ENCODE measurements at regions not wholly inside any gene's neighbourhood (a gene's known extent, or its start where the extent isn't known, plus 50 kb on each side); places are given as distances from the start of the nearest gene placed in this dataset.

DNA sequence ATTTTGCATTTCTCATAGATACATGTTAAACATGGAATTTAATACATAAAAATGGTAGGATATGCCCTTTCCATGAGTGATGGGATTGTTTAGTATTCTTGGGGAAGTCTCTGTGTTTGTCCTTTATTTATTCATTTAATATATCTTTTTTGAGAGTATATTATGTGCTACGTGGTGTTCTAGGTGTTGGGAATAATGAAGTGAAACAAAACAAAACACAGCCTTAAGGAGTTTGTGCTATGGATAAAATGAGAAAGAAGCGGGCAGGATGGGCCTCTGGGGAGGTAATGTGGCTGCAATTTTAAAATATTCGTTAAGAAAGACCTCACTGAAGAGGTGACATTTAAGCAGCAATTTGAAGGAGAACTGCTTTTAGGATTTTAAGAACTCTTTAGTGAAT, 851.5 kb downstream of the MAFB start:
- POLR2A ChIA-PET, result no interaction called here

DNA sequence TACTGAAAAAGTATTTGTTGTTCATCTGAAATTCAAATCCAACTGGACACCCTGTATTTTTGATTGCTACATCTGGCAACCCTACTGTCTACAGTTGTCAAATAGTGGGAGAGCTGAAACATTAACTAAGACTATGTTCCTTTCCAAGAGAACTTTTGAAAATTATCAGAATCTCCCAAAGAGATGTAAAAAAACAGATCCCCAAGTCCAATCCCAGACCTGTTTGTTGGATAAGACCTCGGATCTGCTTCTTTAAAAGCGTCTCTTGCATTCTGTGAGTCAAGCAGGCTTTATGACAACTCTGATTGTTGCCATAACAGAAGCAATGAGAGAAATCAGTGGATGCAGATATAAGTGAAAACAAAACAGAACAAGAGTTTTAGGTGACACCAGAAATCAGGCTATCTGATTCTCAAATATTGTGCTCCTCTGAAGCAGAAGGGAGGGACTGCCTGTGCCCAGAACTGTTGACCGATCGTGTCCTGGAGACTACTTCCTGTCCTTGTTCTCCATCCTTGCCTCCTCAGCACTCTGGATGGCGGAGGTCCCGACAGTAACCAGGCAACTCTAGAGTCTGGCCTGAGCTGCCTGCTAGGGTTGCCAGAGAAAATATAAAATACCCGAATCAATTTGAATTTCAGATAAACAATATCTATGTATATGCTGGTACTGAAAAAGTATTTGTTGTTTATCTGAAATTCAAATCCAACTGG, 853.8 kb downstream of the MAFB start:
- Mint-ChIP-seq H3K36me3 (no peaks in the 10 kb centered on the region), H3K9me3 (peaks cover 4% of the 10 kb centered on the region; the same call in 1 of the 2 replicates), H3K27me3 (ENCODE audit: low read depth) (no peaks in the 10 kb centered on the region), H3K4me1 (peaks cover 2% of the 10 kb centered on the region), H3K27ac (no peak overlapping the region), H3K4me3 (no peak overlapping the region)
- ATAC-seq (no peak), DNase-seq (ENCODE audit: low spot score) (no peak)
- CTCF ChIA-PET, result no interaction called here
- POLR2A ChIA-PET, result no interaction called here
- TF ChIP-seq ZNF396 (CRISPR knock-in tag; IDR thresholded peaks at IDR 0.05; ENCODE audit: borderline replicate concordance), result no peak
- TF ChIP-seq KAT7 (CRISPR knock-in tag; IDR thresholded peaks at IDR 0.05; ENCODE audit: borderline replicate concordance), result no peak
- no peak for TF ChIP-seq NFATC4 (CRISPR knock-in tag; IDR thresholded peaks at IDR 0.05)
- TF ChIP-seq CREM (CRISPR knock-in tag; IDR thresholded peaks at IDR 0.05), result no peak
- no peak for TF ChIP-seq NR1H2 (CRISPR knock-in tag; IDR thresholded peaks at IDR 0.05)
- TF ChIP-seq, protein P1, sequence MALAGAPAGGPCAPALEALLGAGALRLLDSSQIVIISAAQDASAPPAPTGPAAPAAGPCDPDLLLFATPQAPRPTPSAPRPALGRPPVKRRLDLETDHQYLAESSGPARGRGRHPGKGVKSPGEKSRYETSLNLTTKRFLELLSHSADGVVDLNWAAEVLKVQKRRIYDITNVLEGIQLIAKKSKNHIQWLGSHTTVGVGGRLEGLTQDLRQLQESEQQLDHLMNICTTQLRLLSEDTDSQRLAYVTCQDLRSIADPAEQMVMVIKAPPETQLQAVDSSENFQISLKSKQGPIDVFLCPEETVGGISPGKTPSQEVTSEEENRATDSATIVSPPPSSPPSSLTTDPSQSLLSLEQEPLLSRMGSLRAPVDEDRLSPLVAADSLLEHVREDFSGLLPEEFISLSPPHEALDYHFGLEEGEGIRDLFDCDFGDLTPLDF (CRISPR knock-in tag; IDR thresholded peaks at IDR 0.05), result no peak
- TF ChIP-seq, protein P2, sequence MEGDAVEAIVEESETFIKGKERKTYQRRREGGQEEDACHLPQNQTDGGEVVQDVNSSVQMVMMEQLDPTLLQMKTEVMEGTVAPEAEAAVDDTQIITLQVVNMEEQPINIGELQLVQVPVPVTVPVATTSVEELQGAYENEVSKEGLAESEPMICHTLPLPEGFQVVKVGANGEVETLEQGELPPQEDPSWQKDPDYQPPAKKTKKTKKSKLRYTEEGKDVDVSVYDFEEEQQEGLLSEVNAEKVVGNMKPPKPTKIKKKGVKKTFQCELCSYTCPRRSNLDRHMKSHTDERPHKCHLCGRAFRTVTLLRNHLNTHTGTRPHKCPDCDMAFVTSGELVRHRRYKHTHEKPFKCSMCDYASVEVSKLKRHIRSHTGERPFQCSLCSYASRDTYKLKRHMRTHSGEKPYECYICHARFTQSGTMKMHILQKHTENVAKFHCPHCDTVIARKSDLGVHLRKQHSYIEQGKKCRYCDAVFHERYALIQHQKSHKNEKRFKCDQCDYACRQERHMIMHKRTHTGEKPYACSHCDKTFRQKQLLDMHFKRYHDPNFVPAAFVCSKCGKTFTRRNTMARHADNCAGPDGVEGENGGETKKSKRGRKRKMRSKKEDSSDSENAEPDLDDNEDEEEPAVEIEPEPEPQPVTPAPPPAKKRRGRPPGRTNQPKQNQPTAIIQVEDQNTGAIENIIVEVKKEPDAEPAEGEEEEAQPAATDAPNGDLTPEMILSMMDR (IDR thresholded peaks at IDR 0.05), result no peak

More for the DNA sequence above, 851.5 kb downstream of the MAFB start:
- DNase-seq (ENCODE audit: low spot score), result no peak
- no peaks in the 10 kb centered on the region for H3K36me3 Mint-ChIP-seq
- no peaks in the 10 kb centered on the region for H3K27me3 Mint-ChIP-seq (ENCODE audit: low read depth)
- no peak overlapping the region for H3K27ac Mint-ChIP-seq
- H3K9me3 Mint-ChIP-seq, result peaks cover 8% of the 10 kb centered on the region
- H3K4me1 Mint-ChIP-seq, result no peaks in the 10 kb centered on the region
- CTCF ChIA-PET, result no interaction called here
- ATAC-seq, result no peak
- no peak for TF ChIP-seq RORB (CRISPR knock-in tag; IDR thresholded peaks at IDR 0.05)
- TF ChIP-seq, protein P3, sequence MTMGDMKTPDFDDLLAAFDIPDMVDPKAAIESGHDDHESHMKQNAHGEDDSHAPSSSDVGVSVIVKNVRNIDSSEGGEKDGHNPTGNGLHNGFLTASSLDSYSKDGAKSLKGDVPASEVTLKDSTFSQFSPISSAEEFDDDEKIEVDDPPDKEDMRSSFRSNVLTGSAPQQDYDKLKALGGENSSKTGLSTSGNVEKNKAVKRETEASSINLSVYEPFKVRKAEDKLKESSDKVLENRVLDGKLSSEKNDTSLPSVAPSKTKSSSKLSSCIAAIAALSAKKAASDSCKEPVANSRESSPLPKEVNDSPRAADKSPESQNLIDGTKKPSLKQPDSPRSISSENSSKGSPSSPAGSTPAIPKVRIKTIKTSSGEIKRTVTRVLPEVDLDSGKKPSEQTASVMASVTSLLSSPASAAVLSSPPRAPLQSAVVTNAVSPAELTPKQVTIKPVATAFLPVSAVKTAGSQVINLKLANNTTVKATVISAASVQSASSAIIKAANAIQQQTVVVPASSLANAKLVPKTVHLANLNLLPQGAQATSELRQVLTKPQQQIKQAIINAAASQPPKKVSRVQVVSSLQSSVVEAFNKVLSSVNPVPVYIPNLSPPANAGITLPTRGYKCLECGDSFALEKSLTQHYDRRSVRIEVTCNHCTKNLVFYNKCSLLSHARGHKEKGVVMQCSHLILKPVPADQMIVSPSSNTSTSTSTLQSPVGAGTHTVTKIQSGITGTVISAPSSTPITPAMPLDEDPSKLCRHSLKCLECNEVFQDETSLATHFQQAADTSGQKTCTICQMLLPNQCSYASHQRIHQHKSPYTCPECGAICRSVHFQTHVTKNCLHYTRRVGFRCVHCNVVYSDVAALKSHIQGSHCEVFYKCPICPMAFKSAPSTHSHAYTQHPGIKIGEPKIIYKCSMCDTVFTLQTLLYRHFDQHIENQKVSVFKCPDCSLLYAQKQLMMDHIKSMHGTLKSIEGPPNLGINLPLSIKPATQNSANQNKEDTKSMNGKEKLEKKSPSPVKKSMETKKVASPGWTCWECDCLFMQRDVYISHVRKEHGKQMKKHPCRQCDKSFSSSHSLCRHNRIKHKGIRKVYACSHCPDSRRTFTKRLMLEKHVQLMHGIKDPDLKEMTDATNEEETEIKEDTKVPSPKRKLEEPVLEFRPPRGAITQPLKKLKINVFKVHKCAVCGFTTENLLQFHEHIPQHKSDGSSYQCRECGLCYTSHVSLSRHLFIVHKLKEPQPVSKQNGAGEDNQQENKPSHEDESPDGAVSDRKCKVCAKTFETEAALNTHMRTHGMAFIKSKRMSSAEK (CRISPR knock-in tag; IDR thresholded peaks at IDR 0.05; ENCODE audit: borderline replicate concordance), result no peak
- TF ChIP-seq ZBTB21 (CRISPR knock-in tag; IDR thresholded peaks at IDR 0.05; ENCODE audit: borderline replicate concordance), result no peak
- TF ChIP-seq, protein P4, sequence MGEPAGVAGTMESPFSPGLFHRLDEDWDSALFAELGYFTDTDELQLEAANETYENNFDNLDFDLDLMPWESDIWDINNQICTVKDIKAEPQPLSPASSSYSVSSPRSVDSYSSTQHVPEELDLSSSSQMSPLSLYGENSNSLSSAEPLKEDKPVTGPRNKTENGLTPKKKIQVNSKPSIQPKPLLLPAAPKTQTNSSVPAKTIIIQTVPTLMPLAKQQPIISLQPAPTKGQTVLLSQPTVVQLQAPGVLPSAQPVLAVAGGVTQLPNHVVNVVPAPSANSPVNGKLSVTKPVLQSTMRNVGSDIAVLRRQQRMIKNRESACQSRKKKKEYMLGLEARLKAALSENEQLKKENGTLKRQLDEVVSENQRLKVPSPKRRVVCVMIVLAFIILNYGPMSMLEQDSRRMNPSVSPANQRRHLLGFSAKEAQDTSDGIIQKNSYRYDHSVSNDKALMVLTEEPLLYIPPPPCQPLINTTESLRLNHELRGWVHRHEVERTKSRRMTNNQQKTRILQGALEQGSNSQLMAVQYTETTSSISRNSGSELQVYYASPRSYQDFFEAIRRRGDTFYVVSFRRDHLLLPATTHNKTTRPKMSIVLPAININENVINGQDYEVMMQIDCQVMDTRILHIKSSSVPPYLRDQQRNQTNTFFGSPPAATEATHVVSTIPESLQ (CRISPR knock-in tag; IDR thresholded peaks at IDR 0.05), result no peak
- TF ChIP-seq, protein P5, sequence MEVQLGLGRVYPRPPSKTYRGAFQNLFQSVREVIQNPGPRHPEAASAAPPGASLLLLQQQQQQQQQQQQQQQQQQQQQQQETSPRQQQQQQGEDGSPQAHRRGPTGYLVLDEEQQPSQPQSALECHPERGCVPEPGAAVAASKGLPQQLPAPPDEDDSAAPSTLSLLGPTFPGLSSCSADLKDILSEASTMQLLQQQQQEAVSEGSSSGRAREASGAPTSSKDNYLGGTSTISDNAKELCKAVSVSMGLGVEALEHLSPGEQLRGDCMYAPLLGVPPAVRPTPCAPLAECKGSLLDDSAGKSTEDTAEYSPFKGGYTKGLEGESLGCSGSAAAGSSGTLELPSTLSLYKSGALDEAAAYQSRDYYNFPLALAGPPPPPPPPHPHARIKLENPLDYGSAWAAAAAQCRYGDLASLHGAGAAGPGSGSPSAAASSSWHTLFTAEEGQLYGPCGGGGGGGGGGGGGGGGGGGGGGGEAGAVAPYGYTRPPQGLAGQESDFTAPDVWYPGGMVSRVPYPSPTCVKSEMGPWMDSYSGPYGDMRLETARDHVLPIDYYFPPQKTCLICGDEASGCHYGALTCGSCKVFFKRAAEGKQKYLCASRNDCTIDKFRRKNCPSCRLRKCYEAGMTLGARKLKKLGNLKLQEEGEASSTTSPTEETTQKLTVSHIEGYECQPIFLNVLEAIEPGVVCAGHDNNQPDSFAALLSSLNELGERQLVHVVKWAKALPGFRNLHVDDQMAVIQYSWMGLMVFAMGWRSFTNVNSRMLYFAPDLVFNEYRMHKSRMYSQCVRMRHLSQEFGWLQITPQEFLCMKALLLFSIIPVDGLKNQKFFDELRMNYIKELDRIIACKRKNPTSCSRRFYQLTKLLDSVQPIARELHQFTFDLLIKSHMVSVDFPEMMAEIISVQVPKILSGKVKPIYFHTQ (CRISPR knock-in tag; IDR thresholded peaks at IDR 0.05), result no peak
- TF ChIP-seq, protein P6, sequence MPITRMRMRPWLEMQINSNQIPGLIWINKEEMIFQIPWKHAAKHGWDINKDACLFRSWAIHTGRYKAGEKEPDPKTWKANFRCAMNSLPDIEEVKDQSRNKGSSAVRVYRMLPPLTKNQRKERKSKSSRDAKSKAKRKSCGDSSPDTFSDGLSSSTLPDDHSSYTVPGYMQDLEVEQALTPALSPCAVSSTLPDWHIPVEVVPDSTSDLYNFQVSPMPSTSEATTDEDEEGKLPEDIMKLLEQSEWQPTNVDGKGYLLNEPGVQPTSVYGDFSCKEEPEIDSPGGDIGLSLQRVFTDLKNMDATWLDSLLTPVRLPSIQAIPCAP (CRISPR knock-in tag; IDR thresholded peaks at IDR 0.05), result no peak
- H3K4me3 Mint-ChIP-seq, result no peak overlapping the region

Measured in WTC11 (cell line).